ENCODE measurements at regions not wholly inside any gene's neighbourhood (a gene's known extent, or its start where the extent isn't known, plus 50 kb on each side); places are given as distances from the start of the nearest gene placed in this dataset.

DNA sequence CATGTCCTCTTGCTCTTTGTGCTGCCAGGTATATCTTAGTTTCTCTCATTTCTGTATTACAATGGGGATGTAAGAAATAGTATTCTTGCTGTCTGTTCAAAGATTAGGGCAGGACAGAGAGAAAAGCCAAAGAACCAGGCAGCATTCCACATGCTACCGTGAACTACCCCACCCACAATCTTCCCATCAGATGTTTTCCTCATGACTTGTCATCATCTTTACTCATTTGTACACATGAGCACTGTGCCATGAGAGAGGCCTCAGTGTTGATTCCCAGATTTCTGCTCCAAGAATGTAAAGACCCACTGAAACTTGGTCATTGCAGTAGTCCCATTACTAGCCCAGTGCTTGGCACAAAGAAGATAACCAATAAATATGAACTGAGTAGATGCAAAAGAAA is 354.6 kb upstream of the RASGEF1B start:
- no peak for DNase-seq (ENCODE audit: low read depth, low spot score)

DNA sequence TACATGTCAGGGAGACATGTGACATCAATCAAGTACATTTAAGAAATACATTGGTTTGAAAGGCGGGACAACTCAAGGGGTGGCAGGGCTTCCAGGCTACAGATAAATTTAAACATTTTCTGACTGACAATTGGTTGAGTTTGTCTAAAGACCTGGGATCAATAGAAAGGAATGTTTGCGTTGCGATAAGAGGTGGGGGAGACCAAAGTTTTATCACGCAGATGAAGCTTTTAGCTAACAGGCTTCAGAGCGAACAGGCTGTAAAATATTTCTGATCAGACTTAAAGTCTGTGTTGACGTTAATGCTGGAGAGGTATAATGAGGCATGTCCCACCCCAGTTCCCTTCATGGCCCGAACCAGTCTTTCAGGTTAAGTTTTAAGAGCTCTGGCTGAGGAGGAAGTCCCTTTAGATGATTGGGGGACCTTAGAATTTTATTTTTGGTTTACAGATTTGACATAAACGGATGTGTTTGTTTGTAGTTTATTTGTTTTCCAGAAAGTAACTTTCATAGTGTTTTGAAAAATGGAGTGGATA is 346.7 kb upstream of the RASGEF1B start:
- DNase-seq (ENCODE audit: low read depth, low spot score), result no peak

DNA sequence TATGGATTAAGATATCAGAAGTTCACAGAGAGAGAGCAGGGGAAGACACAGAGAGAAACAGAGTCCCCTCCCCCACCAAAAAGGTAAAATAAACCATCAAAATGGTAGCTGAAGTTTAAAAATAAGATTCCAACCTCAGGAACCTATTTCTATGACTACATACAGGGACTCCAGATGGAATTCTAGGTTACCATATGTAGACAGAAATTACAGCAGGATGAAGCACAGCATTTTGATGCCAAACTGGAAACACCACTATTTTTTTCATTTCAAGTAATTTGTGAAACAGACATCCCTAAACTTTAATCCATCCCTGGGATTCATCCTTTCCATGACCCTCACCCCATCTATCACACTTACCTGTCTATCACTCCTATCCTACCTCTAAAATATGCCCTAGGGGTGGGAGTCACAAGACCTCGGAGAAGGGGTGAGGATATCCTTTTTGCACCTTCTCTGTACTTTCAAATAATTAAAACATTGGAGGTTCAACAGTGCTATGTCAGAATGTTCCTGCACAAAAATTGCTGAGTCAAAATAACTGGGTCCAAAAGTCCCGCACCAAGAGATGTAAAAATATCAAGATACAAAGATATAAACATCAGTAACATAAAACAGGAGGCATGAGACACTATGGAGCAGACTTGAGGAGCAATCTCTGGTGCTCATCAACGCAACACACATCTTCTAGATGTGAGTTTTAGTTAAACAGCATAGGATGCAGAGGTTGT is 344.5 kb upstream of the RASGEF1B start:
- no peak for DNase-seq (ENCODE audit: low read depth, low spot score)

DNA sequence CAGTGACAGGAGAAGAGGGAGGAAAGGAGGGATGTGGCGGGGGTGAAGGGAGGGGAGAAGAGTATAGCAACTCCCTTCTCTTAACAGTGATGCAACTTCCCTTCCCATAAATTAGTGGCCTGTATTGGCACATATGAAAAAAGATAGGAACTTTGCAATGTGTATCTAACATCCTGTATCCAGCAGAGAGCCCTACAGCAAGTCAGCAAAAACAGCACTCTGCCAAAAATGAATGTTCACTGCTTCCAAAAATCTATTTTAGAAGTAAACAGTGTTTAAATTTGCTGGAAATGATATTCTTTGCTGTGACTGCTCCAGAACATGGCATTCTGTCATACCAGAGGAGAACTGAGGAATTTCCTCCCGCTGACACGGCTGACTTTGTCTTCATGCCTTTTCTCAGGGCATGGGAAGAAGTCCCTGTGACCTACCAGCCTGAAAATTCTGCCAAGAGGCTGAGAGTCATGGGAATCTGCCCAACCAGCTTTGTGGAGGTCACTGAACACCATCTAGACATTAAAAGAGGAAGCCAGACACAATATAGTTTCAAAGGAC is 343.4 kb upstream of the RASGEF1B start:
- no peak for DNase-seq (ENCODE audit: low read depth, low spot score)

DNA sequence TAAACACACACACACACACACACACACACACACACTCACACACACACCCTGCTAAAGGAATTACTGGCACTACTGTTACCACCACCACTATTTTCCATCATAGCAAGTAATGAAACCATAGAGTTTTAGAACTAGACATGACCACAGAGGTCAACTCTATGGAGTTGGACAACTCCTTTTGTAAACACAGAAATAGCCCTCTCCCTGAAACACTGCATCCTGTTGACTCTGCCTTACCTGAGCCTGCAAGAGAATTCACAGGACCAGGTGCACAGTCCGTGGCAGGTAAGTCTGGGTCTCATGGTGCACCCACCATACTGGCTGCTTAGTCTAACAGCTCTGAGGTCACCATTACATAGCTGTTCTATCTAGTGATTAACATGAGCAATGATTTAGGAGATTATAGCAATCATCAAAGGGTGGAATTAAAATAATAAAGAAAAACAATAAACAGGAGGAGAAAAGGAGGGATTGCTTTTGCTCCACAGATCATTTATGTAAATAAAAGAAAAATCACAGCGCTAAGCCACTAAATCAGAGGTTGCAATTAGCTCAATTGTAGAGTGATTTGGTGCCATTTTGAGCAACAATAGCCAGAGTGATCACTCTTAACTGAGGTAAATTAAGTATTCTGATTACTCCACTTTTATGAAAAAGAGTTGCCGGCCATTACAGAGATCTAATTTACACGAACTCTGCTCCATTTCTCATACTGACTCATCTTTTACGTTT is 340.0 kb upstream of the RASGEF1B start:
- DNase-seq (ENCODE audit: low read depth, low spot score), result no peak

DNA sequence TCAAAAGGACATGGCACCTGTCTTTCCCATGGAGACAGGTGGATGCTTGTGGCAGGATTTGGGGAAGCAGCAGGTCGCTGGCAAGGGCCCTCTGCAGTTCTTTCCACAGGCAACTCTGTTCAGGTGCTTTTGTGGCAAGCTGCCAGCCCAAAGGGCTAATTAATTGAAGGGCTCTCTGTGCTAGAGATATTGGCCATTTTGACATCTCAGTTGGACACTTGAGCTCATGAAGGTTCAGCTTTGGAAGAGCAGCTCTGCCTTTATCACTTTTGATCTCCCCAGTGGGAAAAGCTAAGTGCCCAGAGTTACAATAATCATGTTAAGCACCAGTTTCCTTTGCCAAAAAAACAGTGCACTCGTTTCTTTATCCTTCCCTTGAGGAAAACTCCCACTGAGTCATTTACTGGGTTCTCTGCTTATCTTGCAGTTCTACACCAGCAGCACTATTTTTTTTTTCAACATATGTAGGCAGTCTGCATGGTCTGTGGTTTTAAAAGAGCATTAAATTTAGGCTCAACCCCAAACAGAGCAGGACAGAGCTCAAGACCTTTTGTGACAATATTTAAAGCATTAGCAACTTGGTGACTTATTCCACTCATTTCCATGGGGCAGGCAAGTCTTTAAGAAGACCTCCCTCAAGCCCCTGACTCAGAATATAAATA is 336.4 kb upstream of the RASGEF1B start:
- no peak for DNase-seq (ENCODE audit: low read depth, low spot score)

DNA sequence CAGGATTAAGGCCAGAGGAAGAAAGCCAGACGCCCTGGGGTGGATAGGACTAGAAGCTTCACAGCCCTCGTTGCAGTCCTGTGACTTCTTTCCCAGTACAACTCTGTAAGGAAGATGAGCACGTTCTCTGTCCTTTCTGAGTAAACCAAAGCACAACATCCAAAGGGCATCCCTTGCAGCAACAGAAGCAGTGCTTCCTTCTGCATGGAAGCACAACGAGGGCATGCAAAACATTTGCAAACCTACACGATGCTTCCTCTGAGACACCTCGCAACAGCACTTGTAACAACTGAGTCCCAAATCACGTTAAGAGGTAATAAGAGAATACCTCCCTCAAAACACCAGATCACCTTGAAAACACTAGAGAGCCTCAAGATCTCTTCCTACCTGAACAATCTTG is 335.7 kb upstream of the RASGEF1B start:
- no peak for DNase-seq (ENCODE audit: low read depth, low spot score)

DNA sequence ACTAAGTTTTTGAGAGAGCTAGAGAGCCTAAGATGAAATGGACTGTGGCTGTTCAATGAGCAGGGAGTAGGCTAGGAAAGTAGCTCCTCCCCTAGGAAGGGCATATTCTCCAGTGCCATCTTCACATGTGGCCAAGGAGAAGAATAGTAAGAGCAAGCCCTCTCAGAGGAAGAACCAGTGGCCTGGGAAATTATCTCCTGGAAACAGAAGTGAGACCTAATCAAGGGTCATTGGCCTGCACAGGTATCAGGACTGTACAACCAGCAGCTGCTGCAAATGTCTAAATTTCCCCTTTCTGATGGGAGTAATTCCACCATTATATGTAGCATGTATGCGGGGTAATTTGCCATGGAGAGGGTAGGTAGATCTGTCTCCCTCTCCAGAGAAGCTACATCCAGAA is 334.8 kb upstream of the RASGEF1B start:
- DNase-seq (ENCODE audit: low read depth, low spot score), result no peak

DNA sequence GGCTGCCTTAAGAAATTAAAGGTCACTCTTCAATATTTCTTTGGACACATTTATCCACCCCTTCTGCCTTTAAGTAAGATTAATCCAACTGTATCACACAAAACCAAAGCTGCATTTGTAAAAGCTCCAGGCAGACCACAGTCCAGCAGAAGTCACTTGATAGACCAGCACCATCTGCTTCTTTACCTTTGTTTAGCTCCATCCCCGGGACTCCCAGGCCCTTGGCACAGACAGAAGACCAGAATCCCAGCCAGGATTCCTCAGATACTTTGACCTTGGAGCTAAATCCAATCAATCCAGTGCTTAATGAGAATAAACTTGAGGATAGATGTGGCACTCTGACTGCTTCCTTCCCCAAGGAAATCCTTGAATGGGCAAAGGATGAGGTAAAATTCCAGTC is 333.1 kb upstream of the RASGEF1B start:
- DNase-seq (ENCODE audit: low read depth, low spot score), result no peak

DNA sequence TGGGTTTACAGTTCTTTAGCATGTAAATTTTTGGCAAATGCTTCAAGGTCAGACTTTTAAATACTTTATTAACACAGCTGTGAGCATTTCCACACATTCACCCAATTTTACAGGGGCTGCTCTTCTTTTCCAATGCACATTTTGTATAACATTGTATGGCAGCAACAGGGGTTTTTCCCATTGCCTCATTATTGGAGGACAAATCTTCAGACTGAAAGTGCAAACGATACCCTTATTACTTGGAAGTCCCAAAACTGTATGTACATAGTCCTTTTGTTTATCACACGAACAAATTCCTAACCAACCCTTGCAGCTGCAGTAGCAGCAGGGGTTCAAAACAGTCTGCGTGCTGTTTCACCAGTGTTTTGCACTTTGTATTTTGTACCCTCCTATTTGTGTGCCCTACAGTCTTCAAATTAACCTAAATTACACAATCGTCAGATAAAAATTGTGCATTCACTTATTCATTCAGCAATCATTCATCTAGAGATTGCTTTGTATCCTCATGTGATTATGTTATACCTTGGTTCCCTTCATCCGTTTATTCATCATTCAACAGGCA is 330.7 kb upstream of the RASGEF1B start:
- DNase-seq (ENCODE audit: low read depth, low spot score), result no peak

DNA sequence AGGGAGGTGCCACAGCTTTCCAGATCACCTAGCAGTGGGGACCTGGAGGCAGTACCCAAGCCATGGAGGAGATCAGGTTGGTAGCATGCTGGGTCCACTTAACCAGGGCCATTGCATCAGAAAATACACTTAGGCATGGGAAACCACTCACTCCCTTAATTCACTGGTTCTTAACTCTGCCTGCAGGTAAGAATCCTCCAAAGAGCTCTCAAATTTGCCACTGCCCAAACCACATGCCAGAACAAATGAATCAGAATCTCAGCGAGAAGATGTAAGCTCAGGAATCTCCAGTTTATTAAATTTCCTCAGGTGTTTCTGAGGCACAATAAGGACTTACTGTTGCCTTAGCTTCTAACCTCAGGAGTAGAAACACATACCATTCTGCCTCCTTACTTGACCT is 327.7 kb upstream of the RASGEF1B start:
- no peak for DNase-seq (ENCODE audit: low read depth, low spot score)

DNA sequence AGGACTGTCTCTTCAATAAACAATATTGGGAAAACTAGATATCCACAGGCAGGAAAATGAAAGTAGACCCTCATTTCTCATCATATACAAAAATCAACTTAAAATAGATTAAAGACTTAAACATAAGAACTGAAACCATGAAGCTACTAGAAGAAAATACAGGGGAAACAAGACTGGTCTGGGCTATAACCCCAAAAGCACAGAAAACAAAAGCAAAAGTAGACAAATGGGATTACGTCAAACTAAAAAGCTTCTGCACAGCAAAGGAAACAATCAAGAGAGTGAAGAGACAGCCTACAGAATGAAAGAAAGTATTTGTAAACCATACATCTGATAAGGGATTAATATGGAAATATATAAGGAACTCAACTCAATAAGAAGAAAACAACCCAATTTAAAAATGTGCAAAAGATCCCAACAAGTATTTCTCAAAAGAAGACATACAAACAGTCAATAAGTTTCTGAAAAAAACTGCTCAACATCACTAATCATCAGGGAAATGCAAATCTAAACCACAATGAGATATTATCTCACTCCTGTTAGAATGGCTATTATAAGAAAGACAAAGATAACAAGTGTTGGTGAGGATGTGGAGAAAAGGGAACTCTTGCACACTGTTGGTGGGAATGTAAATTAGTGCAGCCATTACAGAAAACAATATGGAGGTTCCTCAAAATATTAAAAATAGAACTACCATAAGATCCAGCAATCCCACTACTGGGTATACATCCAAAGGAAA is 325.3 kb upstream of the RASGEF1B start:
- DNase-seq (ENCODE audit: low read depth, low spot score), result no peak

DNA sequence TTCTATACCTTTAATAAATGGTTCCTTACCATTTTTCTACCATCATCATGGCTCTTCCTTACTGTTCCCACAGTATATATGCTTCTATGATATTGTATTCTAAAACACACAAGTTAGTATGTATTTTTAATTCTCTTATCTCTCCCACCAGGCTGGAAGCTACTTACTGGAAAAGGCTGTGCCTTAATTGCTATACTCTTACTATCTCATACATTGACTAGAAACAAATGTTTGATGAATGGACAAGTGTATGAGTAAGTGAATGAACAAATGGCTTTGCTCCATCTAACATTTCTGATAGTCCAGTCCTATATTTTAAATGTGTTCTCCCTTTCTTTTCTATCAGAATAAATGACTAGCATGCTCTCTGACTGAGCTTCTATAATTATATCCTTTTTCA is 320.8 kb upstream of the RASGEF1B start:
- DNase-seq (ENCODE audit: low read depth, low spot score), result no peak

DNA sequence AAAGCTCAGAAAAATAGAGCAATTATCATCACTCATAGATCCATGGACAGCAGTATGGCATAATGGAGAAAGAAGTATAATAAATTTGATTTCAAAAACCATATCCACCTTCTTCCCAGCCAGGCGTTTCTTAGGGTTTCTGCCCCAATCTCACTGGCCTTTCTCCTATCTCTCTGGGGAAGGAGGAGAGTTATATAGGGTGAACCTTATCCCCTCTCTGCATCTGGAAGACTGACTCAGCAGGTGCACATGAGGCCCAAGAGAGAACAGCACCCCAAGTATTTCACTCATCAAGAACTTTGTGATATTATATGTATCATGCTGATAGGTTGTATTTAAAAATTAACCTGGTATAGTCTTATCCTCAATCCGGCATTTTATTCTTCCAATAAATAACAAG is 318.8 kb upstream of the RASGEF1B start:
- DNase-seq (ENCODE audit: low read depth, low spot score), result no peak

DNA sequence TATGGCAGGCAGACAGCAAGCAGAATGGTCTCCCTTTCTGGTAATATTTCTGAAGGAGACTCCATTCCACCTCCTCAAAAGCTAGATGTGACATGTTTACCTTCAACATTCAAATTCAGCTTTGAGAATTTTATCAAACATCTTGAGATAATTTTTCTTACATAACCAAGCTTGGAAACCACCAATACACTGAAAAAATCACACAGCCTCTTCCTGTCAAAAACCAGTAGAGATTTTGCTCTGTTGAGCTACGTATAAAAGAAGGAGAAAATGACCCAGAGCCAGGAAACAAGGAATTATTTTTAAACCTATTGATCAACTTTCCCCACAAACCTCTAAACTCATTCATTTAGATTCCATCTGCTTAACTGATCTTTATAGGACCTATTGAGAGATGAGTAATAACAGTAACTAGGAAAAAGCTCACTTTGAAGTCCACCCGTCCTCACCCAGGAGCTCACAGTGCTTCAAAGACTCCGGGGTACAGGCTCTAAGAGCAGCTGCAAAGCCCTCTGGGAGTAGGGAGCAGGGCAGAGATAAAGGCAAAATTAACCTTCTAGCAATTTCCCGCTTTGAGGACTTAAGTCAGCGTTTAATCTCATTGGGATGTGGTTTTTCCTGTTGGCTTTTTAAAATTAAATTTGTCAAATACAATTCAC is 318.2 kb upstream of the RASGEF1B start:
- no peak for DNase-seq (ENCODE audit: low read depth, low spot score)

DNA sequence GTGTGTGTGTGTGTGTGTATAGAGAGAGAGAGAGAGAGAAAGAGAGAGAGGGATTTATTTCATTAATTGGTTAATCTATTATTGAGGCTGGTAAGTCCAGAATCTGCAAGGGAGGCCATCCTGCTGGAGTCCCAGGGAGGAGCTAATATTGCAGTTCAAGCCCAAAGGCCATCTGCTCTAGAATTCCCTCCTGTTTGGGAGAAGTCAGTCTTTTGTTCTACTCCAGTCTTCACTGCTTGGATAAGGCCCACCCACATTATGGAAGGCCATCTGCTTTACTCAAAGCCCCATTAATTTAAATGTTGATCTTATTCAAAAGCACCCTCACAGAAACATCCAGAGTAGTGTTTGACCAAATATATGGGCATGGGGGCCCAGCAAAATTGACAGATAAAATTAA is 317.5 kb upstream of the RASGEF1B start:
- DNase-seq (ENCODE audit: low read depth, low spot score), result no peak

DNA sequence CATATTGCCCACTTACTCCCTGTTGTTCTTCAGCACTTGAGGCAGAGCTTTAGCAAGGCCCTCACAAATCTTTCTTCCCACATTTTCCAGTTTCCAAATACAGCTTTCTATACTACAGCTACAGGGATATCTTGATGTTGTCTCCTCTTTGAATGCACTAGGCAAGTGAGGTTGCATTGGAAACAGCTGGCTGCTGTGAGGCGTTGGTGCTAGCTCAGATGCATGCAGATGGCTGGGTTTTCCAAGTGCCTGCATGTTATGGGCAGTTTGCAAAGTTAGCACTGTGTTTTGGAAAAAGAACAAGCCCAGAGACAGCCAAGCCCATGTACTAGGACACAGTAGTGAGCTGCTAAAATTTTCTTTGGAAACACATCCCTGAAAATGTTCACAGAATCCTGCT is 315.1 kb upstream of the RASGEF1B start:
- no peak for DNase-seq (ENCODE audit: low read depth, low spot score)

DNA sequence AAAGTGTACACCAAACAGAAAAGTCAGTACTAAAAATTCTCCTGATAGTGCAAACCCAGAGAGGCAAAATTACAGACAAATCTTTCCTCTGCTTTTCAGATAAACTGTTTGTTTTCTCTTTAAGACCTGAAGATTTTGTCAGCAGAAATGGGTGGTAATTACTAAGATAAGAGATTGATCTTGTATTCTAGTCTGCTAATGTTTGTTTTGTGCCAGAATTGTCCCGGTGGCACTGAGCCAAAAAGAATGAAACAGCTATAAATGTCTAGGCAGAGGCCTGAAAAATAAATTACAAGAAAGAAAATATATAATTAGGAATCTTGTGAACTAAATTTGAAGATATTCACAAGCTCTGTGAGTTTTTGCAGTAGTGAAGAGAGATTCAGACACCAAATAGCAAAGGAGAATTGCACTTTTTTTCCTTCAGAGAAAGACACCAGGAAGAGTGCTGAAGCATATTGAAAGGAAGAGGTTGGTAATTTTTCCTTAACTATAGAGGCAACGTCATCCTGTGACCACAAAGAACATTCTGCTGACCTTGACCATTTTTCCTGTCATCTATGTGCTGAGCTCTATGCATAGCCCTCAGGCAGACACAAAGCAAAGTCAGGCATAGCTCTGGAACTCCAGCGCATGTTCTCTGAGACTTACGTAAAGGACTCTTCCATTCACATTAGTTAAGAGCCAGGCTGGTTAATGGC is 314.5 kb upstream of the RASGEF1B start:
- no peak for DNase-seq (ENCODE audit: low read depth, low spot score)

DNA sequence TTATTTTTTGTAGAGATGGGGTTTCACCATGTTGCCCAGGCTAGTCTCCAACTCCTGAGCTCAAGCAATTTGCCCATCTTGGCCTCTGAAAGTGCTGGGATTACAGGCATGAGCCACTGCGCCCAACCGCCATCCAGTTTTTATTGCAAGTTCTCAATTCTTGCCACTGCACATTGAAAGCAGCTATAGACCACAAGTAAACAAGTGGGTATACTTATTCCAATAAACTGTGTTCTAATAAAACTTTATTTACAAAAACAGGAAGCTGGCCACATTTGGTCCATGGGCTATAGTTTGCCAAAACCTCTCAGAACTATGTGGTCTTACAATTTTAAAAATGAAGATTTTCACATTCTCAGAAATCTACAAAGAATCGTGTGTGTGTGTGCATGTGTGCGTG is 313.6 kb upstream of the RASGEF1B start:
- DNase-seq (ENCODE audit: low read depth, low spot score), result no peak

DNA sequence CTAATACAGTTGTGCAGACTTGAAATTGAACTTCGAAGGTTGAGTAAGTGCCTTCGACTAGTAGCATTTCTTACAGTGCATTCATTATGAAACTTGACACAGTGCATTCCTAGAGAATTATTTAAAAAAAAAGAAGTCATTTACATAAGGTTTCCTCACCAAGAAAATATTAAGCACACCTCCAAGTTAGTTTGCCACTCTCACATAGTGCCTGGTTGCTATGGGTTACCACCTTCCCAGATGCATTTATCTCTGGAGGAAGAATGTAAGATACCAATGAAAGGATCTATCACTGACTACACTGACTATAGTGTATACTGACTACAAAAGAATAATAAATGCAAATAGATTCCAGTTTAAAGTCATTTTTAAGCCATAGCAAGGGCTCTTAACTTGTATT is 311.9 kb upstream of the RASGEF1B start:
- DNase-seq (ENCODE audit: low read depth, low spot score), result no peak

Measured in iPS DF 19.7 (cell line).